HepG2 (cell line): ENCODE measurements at regions not wholly inside any gene's neighbourhood (a gene's known extent, or its start where the extent isn't known, plus 50 kb on each side); places are given as distances from the start of the nearest gene placed in this dataset.

Experiments
- ATM ChIP-seq: fragments of 450-650 bp; IDR thresholded peaks from 2 replicates; pipeline ENCODE4 v1.7.1; 2017; ENCODE audit warnings: mild to moderate bottlenecking, borderline replicate concordance
- CBFB ChIP-seq: sonication (generic); formaldehyde crosslinking; IDR thresholded peaks from 2 replicates; pipeline ENCODE4 v1.4.0; 2020; ENCODE audit warnings: missing genetic modification reagents
- DNMT1 ChIP-seq: sonication (generic); formaldehyde crosslinking; IDR thresholded peaks from 2 replicates; pipeline ENCODE4 v1.5.1; 2020; ENCODE audit warnings: mild to moderate bottlenecking, missing genetic modification reagents
- E2F5 ChIP-seq: sonication (generic); formaldehyde crosslinking; conservative IDR thresholded peaks from 2 replicates; pipeline ENCODE4 v1.4.0; 2020; ENCODE audit warnings: missing genetic modification reagents
- ELF1 ChIP-seq: sonication (generic); formaldehyde crosslinking; IDR thresholded peaks from 2 replicates; pipeline ENCODE4 v1.4.0; 2020; ENCODE audit warnings: missing genetic modification reagents
- MEIS1 ChIP-seq: sonication (generic); formaldehyde crosslinking; IDR thresholded peaks from 2 replicates; pipeline ENCODE4 v1.9.0; 2021; ENCODE audit warnings: mild to moderate bottlenecking, missing genetic modification reagents, moderate library complexity, borderline replicate concordance
- NFKB2 ChIP-seq: sonication (generic); formaldehyde crosslinking; IDR thresholded peaks from 2 replicates; pipeline ENCODE4 v1.4.0; 2020; ENCODE audit warnings: missing genetic modification reagents, borderline replicate concordance
- NR2F6 ChIP-seq, 2 experiments: IDR thresholded peaks; 2 replicates each; pipeline ENCODE4 v1.6.1; 2016; ENCODE audit warnings: antibody characterized with exemption in 1 of 2, mild to moderate bottlenecking in 1 of 2
- POGZ ChIP-seq: sonication (generic); formaldehyde crosslinking; IDR thresholded peaks from 2 replicates; pipeline ENCODE4 v1.4.0; 2020; ENCODE audit warnings: mild to moderate bottlenecking, missing genetic modification reagents
- RXRB ChIP-seq: IDR thresholded peaks from 2 replicates; pipeline ENCODE4 v1.6.1; 2016; ENCODE audit warnings: borderline replicate concordance, missing genetic modification reagents, missing compliant biosample characterization
- YEATS4 ChIP-seq: sonication (generic); formaldehyde crosslinking; IDR thresholded peaks from 2 replicates; pipeline ENCODE4 v1.4.0; 2020; ENCODE audit warnings: missing genetic modification reagents, borderline replicate concordance
- ZBTB34 ChIP-seq: sonication (generic); formaldehyde crosslinking; IDR thresholded peaks from 2 replicates; pipeline ENCODE4 v1.8.0; 2022; ENCODE audit warnings: mild to moderate bottlenecking, missing genetic modification reagents
- ZNF12 ChIP-seq: sonication (generic); formaldehyde crosslinking; IDR thresholded peaks from 2 replicates; pipeline ENCODE4 v1.5.0; 2020; ENCODE audit warnings: missing genetic modification reagents
- ZNF615 ChIP-seq: sonication (generic); formaldehyde crosslinking; IDR thresholded peaks from 2 replicates; pipeline ENCODE4 v1.5.0; 2020; ENCODE audit warnings: mild to moderate bottlenecking, missing genetic modification reagents, borderline replicate concordance
- ZNF644 ChIP-seq: IDR thresholded peaks from 2 replicates; pipeline ENCODE4 v1.6.1; 2016; ENCODE audit warnings: low read depth
- ZNF670 ChIP-seq: sonication (generic); formaldehyde crosslinking; IDR thresholded peaks from 2 replicates; pipeline ENCODE4 v1.8.0; 2022; ENCODE audit warnings: mild to moderate bottlenecking, missing genetic modification reagents, borderline replicate concordance
- ZSCAN9 ChIP-seq: IDR thresholded peaks from 2 replicates; pipeline ENCODE4 v1.6.1; 2016; ENCODE audit warnings: borderline replicate concordance
- TF ChIP-seq, protein P1 (sequence below): IDR thresholded peaks from 2 replicates; pipeline ENCODE4 v1.6.1; 2018; ENCODE audit warnings: missing genetic modification reagents, mild to moderate bottlenecking, missing compliant biosample characterization
- TF ChIP-seq, protein P2 (sequence below): sonication (generic); formaldehyde crosslinking; IDR thresholded peaks from 2 replicates; pipeline ENCODE4 v1.4.0; 2020; ENCODE audit warnings: missing genetic modification reagents, mild to moderate bottlenecking, borderline replicate concordance

DNA sequence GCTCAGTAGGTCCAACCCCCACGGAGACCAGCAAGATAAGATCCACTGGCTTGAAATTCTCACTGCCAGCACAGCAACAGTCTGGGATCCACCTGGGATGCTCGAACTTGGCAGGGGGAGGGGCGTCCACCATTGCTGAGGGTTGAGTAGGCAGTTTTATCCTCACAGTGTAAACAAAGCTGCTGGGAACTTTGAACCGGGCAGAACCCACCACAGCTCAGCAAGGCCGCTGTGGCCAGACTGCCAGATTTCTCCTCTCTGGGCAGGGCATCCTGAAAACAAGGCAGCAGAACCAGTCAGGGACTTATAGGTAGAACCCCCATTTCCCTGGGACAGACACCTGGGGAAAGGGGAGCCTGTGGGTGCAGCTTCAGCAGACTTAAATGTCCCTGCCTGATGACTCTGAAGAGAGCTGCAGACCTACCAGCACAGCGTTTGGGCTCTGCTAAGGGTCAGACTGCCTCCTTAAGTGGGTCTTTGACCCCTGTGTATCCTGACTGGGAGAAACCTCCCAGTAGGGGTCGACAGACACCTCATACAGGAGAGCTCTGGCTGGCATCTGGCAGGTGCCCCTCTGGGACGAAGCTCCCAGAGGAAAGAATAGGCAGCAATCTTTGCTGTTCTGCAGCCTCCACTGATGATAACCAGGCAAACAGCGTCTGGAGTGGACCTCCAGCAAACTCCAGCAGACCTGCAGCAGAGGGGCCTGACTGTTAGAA, 782.4 kb upstream of the EYS start (continued):
- no peak for TF ChIP-seq ATM
- no peak for TF ChIP-seq ELF1
- TF ChIP-seq DNMT1 = no peak
- TF ChIP-seq ZNF644 (CRISPR knock-in tag) = peak; percentile 69
- TF ChIP-seq POGZ (CRISPR knock-in tag) = peak; percentile 74
- TF ChIP-seq E2F5 = no peak
- TF ChIP-seq, protein P1, sequence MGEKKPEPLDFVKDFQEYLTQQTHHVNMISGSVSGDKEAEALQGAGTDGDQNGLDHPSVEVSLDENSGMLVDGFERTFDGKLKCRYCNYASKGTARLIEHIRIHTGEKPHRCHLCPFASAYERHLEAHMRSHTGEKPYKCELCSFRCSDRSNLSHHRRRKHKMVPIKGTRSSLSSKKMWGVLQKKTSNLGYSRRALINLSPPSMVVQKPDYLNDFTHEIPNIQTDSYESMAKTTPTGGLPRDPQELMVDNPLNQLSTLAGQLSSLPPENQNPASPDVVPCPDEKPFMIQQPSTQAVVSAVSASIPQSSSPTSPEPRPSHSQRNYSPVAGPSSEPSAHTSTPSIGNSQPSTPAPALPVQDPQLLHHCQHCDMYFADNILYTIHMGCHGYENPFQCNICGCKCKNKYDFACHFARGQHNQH = 0 out of 2 replicates have a peak, but pooled peaks have one; percentile 25
- no peak for TF ChIP-seq ZBTB34 (CRISPR knock-in tag)
- TF ChIP-seq MEIS1 = no peak
- TF ChIP-seq ZNF12 = 0 out of 2 replicates have a peak, but pooled peaks have one; percentile 23
- TF ChIP-seq CBFB = no peak
- no peak for TF ChIP-seq ZNF615 (CRISPR knock-in tag)
- TF ChIP-seq, protein P2, sequence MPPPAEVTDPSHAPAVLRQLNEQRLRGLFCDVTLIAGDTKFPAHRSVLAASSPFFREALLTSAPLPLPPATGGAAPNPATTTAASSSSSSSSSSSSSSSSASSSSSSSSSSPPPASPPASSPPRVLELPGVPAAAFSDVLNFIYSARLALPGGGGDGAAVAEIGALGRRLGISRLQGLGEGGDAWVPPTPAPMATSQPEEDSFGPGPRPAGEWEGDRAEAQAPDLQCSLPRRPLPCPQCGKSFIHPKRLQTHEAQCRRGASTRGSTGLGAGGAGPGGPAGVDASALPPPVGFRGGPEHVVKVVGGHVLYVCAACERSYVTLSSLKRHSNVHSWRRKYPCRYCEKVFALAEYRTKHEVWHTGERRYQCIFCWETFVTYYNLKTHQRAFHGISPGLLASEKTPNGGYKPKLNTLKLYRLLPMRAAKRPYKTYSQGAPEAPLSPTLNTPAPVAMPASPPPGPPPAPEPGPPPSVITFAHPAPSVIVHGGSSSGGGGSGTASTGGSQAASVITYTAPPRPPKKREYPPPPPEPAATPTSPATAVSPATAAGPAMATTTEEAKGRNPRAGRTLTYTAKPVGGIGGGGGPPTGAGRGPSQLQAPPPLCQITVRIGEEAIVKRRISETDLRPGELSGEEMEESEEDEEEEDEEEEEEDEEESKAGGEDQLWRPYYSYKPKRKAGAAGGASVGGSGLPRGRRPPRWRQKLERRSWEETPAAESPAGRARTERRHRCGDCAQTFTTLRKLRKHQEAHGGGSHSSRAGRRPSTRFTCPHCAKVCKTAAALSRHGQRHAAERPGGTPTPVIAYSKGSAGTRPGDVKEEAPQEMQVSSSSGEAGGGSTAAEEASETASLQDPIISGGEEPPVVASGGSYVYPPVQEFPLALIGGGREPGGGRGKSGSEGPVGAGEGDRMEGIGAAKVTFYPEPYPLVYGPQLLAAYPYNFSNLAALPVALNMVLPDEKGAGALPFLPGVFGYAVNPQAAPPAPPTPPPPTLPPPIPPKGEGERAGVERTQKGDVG (CRISPR knock-in tag) = 0 out of 2 replicates have a peak, but pooled peaks have one; percentile 25
- 0 out of 2 replicates have a peak, but pooled peaks have one; percentile 25 for TF ChIP-seq RXRB (CRISPR knock-in tag)
- TF ChIP-seq ZNF670 (CRISPR knock-in tag) = no peak
- 0 out of 2 replicates have a peak, but pooled peaks have one; percentile 40 for TF ChIP-seq NFKB2
- TF ChIP-seq YEATS4 (CRISPR knock-in tag) = no peak
- TF ChIP-seq ZSCAN9 (CRISPR knock-in tag) = no peak
- no peak for TF ChIP-seq NR2F6 (IDR thresholded peaks at IDR 0.05)
- no peak for TF ChIP-seq NR2F6 (CRISPR knock-in tag; IDR thresholded peaks at IDR 0.05)
